Testis (tissue), 2 donors: ENCODE measurements at regions not wholly inside any gene's neighbourhood (a gene's known extent, or its start where the extent isn't known, plus 50 kb on each side); places are given as distances from the start of the nearest gene placed in this dataset.

Experiments
- POLR2A ChIP-seq: fragments of 450-650 bp; IDR thresholded peaks from one replicate; pipeline ENCODE4 v1.6.1; 2017; ENCODE audit warnings: antibody characterized with exemption, mild to moderate bottlenecking, moderate library complexity
- TF ChIP-seq, protein P1 (sequence below), 3 experiments: fragments of 450-650 bp in 2 of 3; fragments of 200-600 bp in 1 of 3; sonication (generic) in 1 of 3; IDR thresholded peaks; one replicate each; pipeline ENCODE4 v1.5.1; 2016 to 2019; ENCODE audit warnings: antibody characterized with exemption in 3 of 3, mild to moderate bottlenecking in 2 of 3, moderate library complexity in 1 of 3

DNA sequence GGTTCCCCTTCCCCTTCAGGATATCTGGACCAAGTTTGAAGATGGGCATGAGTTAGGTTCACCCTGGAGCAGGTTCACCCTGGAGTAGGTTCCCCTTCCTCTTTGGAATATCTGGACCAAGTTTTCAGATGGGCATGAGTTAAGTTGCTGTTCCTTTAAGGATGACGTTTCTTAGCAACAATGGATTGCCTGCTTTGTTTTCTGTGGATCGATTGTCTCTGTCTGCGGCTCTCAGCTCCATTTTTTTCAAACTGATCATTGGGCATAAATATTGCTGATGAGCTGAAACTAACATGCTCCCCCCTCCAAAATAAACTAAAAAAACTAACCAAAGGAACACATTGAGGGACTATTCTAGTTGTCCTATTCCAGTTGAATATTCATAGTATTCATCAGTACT lies 149.5 kb downstream of the SPP2 start:
- TF ChIP-seq, protein P1, sequence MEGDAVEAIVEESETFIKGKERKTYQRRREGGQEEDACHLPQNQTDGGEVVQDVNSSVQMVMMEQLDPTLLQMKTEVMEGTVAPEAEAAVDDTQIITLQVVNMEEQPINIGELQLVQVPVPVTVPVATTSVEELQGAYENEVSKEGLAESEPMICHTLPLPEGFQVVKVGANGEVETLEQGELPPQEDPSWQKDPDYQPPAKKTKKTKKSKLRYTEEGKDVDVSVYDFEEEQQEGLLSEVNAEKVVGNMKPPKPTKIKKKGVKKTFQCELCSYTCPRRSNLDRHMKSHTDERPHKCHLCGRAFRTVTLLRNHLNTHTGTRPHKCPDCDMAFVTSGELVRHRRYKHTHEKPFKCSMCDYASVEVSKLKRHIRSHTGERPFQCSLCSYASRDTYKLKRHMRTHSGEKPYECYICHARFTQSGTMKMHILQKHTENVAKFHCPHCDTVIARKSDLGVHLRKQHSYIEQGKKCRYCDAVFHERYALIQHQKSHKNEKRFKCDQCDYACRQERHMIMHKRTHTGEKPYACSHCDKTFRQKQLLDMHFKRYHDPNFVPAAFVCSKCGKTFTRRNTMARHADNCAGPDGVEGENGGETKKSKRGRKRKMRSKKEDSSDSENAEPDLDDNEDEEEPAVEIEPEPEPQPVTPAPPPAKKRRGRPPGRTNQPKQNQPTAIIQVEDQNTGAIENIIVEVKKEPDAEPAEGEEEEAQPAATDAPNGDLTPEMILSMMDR (IDR thresholded peaks at IDR 0.05): no peak
- TF ChIP-seq POLR2A: no peak
